Gastroesophageal sphincter (tissue), 4 donors: ENCODE measurements at regions not wholly inside any gene's neighbourhood (a gene's known extent, or its start where the extent isn't known, plus 50 kb on each side); places are given as distances from the start of the nearest gene placed in this dataset.

Experiments
- ATAC-seq: fragments of 150-250 bp; one replicate; pipeline ENCODE4 v1.9.1; 2016; ENCODE audit warnings: mild to moderate bottlenecking, moderate library complexity
- H3K27ac ChIP-seq, 4 donors: fragments of 200-600 bp; sonication (generic) in 3 of 4; 1 replicate in 3 of 4; 2 replicates in 1 of 4; pipeline ENCODE4 v1.5.1; 2016 to 2019
- H3K27me3 ChIP-seq: fragments of 200-600 bp; sonication (generic); one replicate; pipeline ENCODE4 v1.5.1; 2019
- H3K36me3 ChIP-seq, 2 donors: fragments of 200-600 bp; sonication (generic); one replicate each; pipeline ENCODE4 v1.5.1; 2019; ENCODE audit warnings: control low read depth in 1 of 2
- H3K4me1 ChIP-seq, 3 donors: fragments of 200-600 bp; sonication (generic); 1 replicate in 2 of 3; 2 replicates in 1 of 3; pipeline ENCODE4 v1.5.1; 2016 to 2019; ENCODE audit warnings: control low read depth in 2 of 3
- H3K4me3 ChIP-seq, 2 donors: fragments of 200-600 bp; sonication (generic); one replicate each; pipeline ENCODE4 v1.5.1; 2019; ENCODE audit warnings: mild to moderate bottlenecking in 1 of 2, moderate library complexity in 1 of 2
- H3K9me3 ChIP-seq, 3 donors: fragments of 200-600 bp; sonication (generic); one replicate each; pipeline ENCODE4 v1.5.1; 2017 to 2019; ENCODE audit warnings: control low read depth in 2 of 3
- EP300 ChIP-seq: sonication (generic); formaldehyde crosslinking; IDR thresholded peaks from one replicate; pipeline ENCODE4 v1.6.1; 2017; ENCODE audit warnings: antibody characterized with exemption, mild to moderate bottlenecking
- POLR2A ChIP-seq, 2 donors: fragments of 450-650 bp; IDR thresholded peaks; one replicate each; pipeline ENCODE4 v1.6.1; 2017; ENCODE audit warnings: antibody characterized with exemption in 2 of 2, mild to moderate bottlenecking in 2 of 2, moderate library complexity in 1 of 2
- POLR2AphosphoS5 ChIP-seq: sonication (generic); formaldehyde crosslinking; IDR thresholded peaks from one replicate; pipeline ENCODE4 v1.6.1; 2017; ENCODE audit warnings: antibody characterized with exemption
- WGBS, 2 donors: methylation state at CpG; one replicate each; pipeline ENCODE4 v1.1.5; 2018; ENCODE audit warnings: low coverage in 1 of 2; 5-methylcytosine and 5-hydroxymethylcytosine counted together
- TF ChIP-seq, protein P1 (sequence below), 4 experiments: fragments of 200-600 bp in 2 of 4; fragments of 450-650 bp in 2 of 4; sonication (generic) in 1 of 4; IDR thresholded peaks; one replicate each; pipeline ENCODE4 v1.5.1; 2017 to 2019; ENCODE audit warnings: antibody characterized with exemption in 4 of 4, mild to moderate bottlenecking in 2 of 4, moderate library complexity in 2 of 4

GRCh38 chr6:19444481-19444880 lies 392.7 kb upstream of the ID4 start:
- Histone ChIP-seq H3K27ac (no peak overlapping the region), H3K4me1 (peaks cover 0 to 9% (median 0%) of the 10 kb centered on the region in 3 donors), H3K9me3 (no peaks in the 10 kb centered on the region), H3K27me3 (no peaks in the 10 kb centered on the region), H3K4me3 (no peak overlapping the region), H3K36me3 (no peaks in the 10 kb centered on the region)
- ATAC-seq = no peak
- 81 to 82% methylated on average over 1 of the region's 1 CpG for WGBS, 2 donors
- TF ChIP-seq POLR2A (IDR thresholded peaks at IDR 0.05) (no peak), POLR2AphosphoS5 (no peak), EP300 (no peak)
- TF ChIP-seq, protein P1, sequence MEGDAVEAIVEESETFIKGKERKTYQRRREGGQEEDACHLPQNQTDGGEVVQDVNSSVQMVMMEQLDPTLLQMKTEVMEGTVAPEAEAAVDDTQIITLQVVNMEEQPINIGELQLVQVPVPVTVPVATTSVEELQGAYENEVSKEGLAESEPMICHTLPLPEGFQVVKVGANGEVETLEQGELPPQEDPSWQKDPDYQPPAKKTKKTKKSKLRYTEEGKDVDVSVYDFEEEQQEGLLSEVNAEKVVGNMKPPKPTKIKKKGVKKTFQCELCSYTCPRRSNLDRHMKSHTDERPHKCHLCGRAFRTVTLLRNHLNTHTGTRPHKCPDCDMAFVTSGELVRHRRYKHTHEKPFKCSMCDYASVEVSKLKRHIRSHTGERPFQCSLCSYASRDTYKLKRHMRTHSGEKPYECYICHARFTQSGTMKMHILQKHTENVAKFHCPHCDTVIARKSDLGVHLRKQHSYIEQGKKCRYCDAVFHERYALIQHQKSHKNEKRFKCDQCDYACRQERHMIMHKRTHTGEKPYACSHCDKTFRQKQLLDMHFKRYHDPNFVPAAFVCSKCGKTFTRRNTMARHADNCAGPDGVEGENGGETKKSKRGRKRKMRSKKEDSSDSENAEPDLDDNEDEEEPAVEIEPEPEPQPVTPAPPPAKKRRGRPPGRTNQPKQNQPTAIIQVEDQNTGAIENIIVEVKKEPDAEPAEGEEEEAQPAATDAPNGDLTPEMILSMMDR (IDR thresholded peaks at IDR 0.05) = no peak

- 95 to 100% methylated on average over 3 of the region's 3 CpGs for WGBS, 2 donors
- no peak for ATAC-seq
- H3K27ac ChIP-seq = no peak overlapping the region
- no peak overlapping the region for H3K4me3 ChIP-seq
- TF ChIP-seq, protein P1 (IDR thresholded peaks at IDR 0.05) = no peak
- TF ChIP-seq POLR2AphosphoS5 (no peak), EP300 (no peak), POLR2A (IDR thresholded peaks at IDR 0.05) (no peak)
- no peaks in the 10 kb centered on the region for H3K9me3 ChIP-seq
- H3K4me1 ChIP-seq = no peaks in the 10 kb centered on the region
- no peaks in the 10 kb centered on the region for H3K27me3 ChIP-seq
- H3K36me3 ChIP-seq = no peaks in the 10 kb centered on the region
These were observed 390.6 kb upstream of the ID4 start for GRCh38 chr6:19446570-19446969.

DNA sequence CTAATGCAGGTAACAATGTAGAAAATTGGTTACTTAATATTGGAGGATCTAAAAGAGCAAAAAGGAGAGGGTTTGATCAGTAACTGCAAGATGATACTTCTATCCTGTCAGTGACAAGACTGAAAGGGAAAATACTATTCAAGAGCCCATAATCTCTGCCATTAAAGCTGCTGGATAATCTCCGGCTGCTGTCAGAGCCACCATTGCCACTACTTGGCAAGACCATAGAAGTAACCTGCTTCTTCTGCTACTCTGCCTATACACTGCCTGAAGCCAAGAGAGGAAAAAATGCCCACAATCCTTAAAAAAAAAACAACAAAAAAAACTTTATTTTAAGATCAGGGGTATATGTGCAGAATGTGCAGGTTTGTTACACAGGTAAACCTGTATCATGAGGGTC lies 386.5 kb upstream of the ID4 start:
- H3K9me3 ChIP-seq = no peaks in the 10 kb centered on the region
- WGBS, 2 donors = 89 to 100% methylated on average over 1 of the region's 1 CpG
- no peaks in the 10 kb centered on the region for H3K27me3 ChIP-seq
- ATAC-seq = no peak
- no peaks in the 10 kb centered on the region for H3K4me1 ChIP-seq
- TF ChIP-seq POLR2AphosphoS5 = no peak
- TF ChIP-seq EP300 = no peak
- no peak for TF ChIP-seq POLR2A (IDR thresholded peaks at IDR 0.05)
- TF ChIP-seq, protein P1 (IDR thresholded peaks at IDR 0.05) = no peak
- H3K36me3 ChIP-seq = no peaks in the 10 kb centered on the region
- H3K4me3 ChIP-seq = no peak overlapping the region
- H3K27ac ChIP-seq = no peak overlapping the region

DNA sequence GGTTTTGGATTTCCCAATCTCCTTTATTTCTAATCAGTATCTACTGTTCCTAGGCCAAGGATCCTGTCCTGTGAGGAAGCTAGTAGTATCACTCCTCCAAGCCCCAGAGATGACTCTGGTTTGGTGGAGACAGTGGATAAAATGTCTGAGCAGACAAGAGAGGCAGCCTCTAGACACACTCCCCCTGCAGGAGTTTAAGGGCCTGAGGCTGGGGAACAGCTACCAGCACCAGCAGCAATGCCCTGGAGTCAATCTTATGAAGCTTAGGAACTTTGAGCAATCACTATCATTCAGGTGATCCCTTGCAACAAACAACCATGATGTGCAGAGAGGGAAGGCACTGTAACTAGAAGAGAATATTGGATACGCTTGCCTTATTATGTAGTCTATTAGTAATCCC lies 384.7 kb upstream of the ID4 start:
- no peaks in the 10 kb centered on the region for H3K27me3 ChIP-seq
- TF ChIP-seq POLR2AphosphoS5 (no peak), EP300 (no peak), POLR2A (IDR thresholded peaks at IDR 0.05) (no peak)
- TF ChIP-seq, protein P1 (IDR thresholded peaks at IDR 0.05) = no peak
- no peak for ATAC-seq
- 94% methylated on average over 1 of the region's 1 CpG; no CpG with 5 or more reads in 1 of the 2 donors for WGBS, 2 donors
- H3K9me3 ChIP-seq = no peaks in the 10 kb centered on the region
- H3K4me3 ChIP-seq = no peak overlapping the region
- H3K4me1 ChIP-seq = no peaks in the 10 kb centered on the region
- H3K27ac ChIP-seq = no peak overlapping the region
- H3K36me3 ChIP-seq = no peaks in the 10 kb centered on the region

- 56 to 77% methylated on average over 3 of the region's 3 CpGs for WGBS, 2 donors
- Histone ChIP-seq H3K4me3 (no peak overlapping the region), H3K4me1 (no peaks in the 10 kb centered on the region), H3K27me3 (no peaks in the 10 kb centered on the region), H3K9me3 (no peaks in the 10 kb centered on the region), H3K27ac (no peak overlapping the region), H3K36me3 (no peaks in the 10 kb centered on the region)
- no peak for TF ChIP-seq POLR2AphosphoS5
- TF ChIP-seq EP300 = no peak
- TF ChIP-seq POLR2A (IDR thresholded peaks at IDR 0.05) = no peak
- TF ChIP-seq, protein P1 (IDR thresholded peaks at IDR 0.05) = no peak
- ATAC-seq = no peak
These were observed 383.0 kb upstream of the ID4 start for GRCh38 chr6:19454001-19454720.
